ENCODE measurements at regions not wholly inside any gene's neighbourhood (a gene's known extent, or its start where the extent isn't known, plus 50 kb on each side); places are given as distances from the start of the nearest gene placed in this dataset.

DNA sequence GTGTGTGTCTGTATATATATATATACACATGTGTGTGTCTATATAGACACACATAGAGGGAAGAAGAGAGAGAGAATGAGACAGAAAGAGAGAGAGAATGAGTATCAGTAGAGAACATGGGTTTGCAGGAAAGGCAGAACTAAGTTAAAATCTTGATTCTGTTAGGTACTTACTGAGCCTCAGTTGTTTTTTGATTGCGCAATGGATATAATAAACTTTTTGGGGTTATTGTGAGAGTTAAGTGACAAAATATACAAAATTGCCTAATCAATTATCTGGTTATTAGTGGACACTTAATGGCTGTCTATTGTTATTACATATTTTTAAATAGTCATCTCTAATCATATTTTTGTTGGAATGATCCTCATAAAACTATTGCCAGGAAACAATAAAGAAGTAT lies 169.0 kb downstream of the ETNK1 start:
- CTCF ChIA-PET = no interaction called here

DNA sequence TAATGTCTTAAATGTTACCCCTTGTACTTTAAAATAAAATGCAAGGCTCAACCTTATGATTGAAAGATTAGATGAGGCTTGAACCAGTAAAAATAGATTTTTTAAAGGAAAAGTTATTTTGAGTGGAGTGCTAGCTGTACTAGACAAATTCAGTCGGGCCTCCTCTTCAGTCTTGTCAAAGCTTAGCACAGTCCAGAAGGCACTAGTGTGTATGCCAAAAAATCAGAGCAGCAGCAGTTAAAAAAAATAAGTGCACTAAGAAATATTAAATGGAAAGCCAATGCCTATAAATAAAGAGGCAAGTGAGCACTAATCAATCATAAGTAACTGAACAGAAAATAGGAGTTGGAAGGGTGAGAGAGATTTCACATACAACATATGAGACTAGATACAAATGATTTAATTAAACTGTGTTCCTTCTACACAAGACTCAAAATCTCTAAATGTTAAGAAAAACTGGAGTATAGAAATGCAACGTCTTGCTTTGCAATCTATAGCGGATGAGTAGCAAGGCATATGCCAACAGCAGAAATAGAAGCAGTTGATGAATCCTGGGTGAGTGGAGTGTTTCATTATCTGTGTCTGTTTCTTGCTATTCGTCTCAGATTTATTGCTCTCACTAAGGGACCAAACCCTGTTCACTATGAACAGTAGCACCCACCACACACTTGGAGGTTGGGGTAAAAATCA lies 172.1 kb downstream of the ETNK1 start:
- Mint-ChIP-seq H3K9me3 (no peaks in the 10 kb centered on the region), H3K36me3 (no peaks in the 10 kb centered on the region), H3K4me1 (no peaks in the 10 kb centered on the region), H3K27ac (no peak overlapping the region), H3K4me3 (no peak overlapping the region), H3K27me3 (peaks cover 4 to 7% of the 10 kb centered on the region in 2 donors)
- Histone ChIP-seq H3K4me3 (ENCODE audit: control insufficient read depth in 1 of 2, extremely low read depth in 1 of 2, low read length in 1 of 2) (no peak overlapping the region), H3K4me1 (ENCODE audit: control insufficient read depth in 1 of 2, extremely low read depth in 1 of 2, insufficient read depth in 2 of 2, low read length in 2 of 2) (no peaks in the 10 kb centered on the region), H3K27ac (ENCODE audit: low read length) (no peak overlapping the region), H3K9me3 (no peaks in the 10 kb centered on the region), H3K36me3 (ENCODE audit: control insufficient read depth in 2 of 2, extremely low read depth in 1 of 2, insufficient read depth in 1 of 2, low read length in 1 of 2) (no peaks in the 10 kb centered on the region), H3K27me3 (replicated peaks in 1 of 2; ENCODE audit: control insufficient read depth in 2 of 2, extremely low read depth in 1 of 2, insufficient read depth in 2 of 2, low read length in 1 of 2) (no peaks in the 10 kb centered on the region)
- no peak for ATAC-seq (replicated peaks in 1 of 4)
- DNase-seq = no peak
- CTCF ChIA-PET = no interaction called here
- POLR2A ChIA-PET = no interaction called here
- WGBS (ENCODE audit: insufficient coverage) = 100% methylated on average over 1 of the region's 4 CpGs

More for the DNA sequence above, 169.0 kb downstream of the ETNK1 start:
- POLR2A ChIA-PET = no interaction called here
- no peak for DNase-seq
- Histone ChIP-seq H3K4me3 (ENCODE audit: control insufficient read depth in 1 of 2, extremely low read depth in 1 of 2, low read length in 1 of 2) (no peak overlapping the region), H3K4me1 (ENCODE audit: control insufficient read depth in 1 of 2, extremely low read depth in 1 of 2, insufficient read depth in 2 of 2, low read length in 2 of 2) (no peaks in the 10 kb centered on the region), H3K27ac (ENCODE audit: low read length) (no peak overlapping the region), H3K27me3 (replicated peaks in 1 of 2; ENCODE audit: control insufficient read depth in 2 of 2, extremely low read depth in 1 of 2, insufficient read depth in 2 of 2, low read length in 1 of 2) (no peaks in the 10 kb centered on the region), H3K9me3 (no peaks in the 10 kb centered on the region), H3K36me3 (ENCODE audit: control insufficient read depth in 2 of 2, extremely low read depth in 1 of 2, insufficient read depth in 1 of 2, low read length in 1 of 2) (no peaks in the 10 kb centered on the region)
- no CpG with 5 or more reads among the region's 1 CpG for WGBS (ENCODE audit: insufficient coverage)
- H3K4me1 Mint-ChIP-seq = no peaks in the 10 kb centered on the region
- peaks cover 6 to 8% of the 10 kb centered on the region in 2 donors for H3K27me3 Mint-ChIP-seq
- H3K9me3 Mint-ChIP-seq = peaks cover 0 to 4% (median 0%) of the 10 kb centered on the region in 3 donors
- no peak overlapping the region for H3K4me3 Mint-ChIP-seq
- no peaks in the 10 kb centered on the region for H3K36me3 Mint-ChIP-seq
- no peak overlapping the region for H3K27ac Mint-ChIP-seq
- ATAC-seq (replicated peaks in 1 of 4) = no peak

DNA sequence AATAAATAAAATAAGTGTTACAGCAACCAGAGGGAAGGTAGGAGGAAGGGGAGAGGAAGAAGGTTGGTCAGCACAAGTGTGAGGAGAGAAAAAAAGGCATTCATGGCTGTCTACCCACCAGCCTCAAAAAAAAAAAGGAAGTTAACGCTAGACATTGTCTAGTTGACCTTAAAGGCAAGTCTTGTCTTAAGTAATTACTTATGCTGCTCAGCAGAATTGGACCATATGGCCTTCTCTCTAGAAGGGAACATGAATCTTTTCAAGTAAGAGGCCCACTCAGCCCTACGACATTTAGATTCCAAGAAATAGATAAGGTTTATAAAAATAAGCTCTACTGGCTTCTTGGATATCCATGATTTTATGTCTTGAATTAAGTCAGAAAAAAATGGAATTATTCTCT lies 172.7 kb downstream of the ETNK1 start:
- no peaks in the 10 kb centered on the region for H3K9me3 ChIP-seq
- no peak for DNase-seq
- POLR2A ChIA-PET = no interaction called here
- no peaks in the 10 kb centered on the region for H3K27me3 ChIP-seq (replicated peaks in 1 of 2; ENCODE audit: control insufficient read depth in 2 of 2, extremely low read depth in 1 of 2, insufficient read depth in 2 of 2, low read length in 1 of 2)
- no peaks in the 10 kb centered on the region for H3K9me3 Mint-ChIP-seq
- no peak overlapping the region for H3K4me3 Mint-ChIP-seq
- H3K4me1 Mint-ChIP-seq = no peaks in the 10 kb centered on the region
- no peaks in the 10 kb centered on the region for H3K4me1 ChIP-seq (ENCODE audit: control insufficient read depth in 1 of 2, extremely low read depth in 1 of 2, insufficient read depth in 2 of 2, low read length in 2 of 2)
- CTCF ChIA-PET = no interaction called here
- H3K36me3 ChIP-seq (ENCODE audit: control insufficient read depth in 2 of 2, extremely low read depth in 1 of 2, insufficient read depth in 1 of 2, low read length in 1 of 2) = no peaks in the 10 kb centered on the region
- H3K4me3 ChIP-seq (ENCODE audit: control insufficient read depth in 1 of 2, extremely low read depth in 1 of 2, low read length in 1 of 2) = no peak overlapping the region
- peaks cover 0 to 5% of the 10 kb centered on the region in 2 donors for H3K27me3 Mint-ChIP-seq
- H3K27ac ChIP-seq (ENCODE audit: low read length) = no peak overlapping the region
- H3K27ac Mint-ChIP-seq = no peak overlapping the region
- ATAC-seq (replicated peaks in 1 of 4) = no peak
- WGBS (ENCODE audit: insufficient coverage) = 0% methylated on average over 1 of the region's 2 CpGs
- no peaks in the 10 kb centered on the region for H3K36me3 Mint-ChIP-seq

DNA sequence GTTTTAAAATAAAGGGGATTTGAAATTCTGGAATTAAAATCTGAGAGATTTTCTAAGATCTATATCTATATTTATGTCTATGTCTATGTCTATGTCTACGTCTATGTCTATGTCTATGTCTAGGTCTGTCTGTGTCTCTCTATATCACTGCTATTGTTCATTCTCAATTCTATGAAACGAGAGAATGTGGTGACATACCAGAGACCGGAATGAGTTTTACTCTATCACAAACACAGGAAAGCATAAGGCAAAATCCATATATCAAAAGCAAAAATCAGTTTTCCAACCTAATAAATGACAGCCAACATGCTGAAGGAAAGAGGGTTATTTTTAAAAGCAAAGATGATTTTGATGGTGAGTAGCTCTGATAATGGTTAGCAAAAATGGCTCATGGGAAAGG lies 173.1 kb downstream of the ETNK1 start:
- DNase-seq = no peak
- H3K4me3 ChIP-seq (ENCODE audit: control insufficient read depth in 1 of 2, extremely low read depth in 1 of 2, low read length in 1 of 2) = no peak overlapping the region
- ChIA-PET POLR2A (no interaction called here), CTCF (no interaction called here)
- no peaks in the 10 kb centered on the region for H3K4me1 Mint-ChIP-seq
- no peaks in the 10 kb centered on the region for H3K4me1 ChIP-seq (ENCODE audit: control insufficient read depth in 1 of 2, extremely low read depth in 1 of 2, insufficient read depth in 2 of 2, low read length in 2 of 2)
- no peak overlapping the region for H3K27ac ChIP-seq (ENCODE audit: low read length)
- WGBS (ENCODE audit: insufficient coverage) = 80% methylated on average over 1 of the region's 3 CpGs
- H3K27ac Mint-ChIP-seq = no peak overlapping the region
- no peaks in the 10 kb centered on the region for H3K9me3 ChIP-seq
- H3K27me3 Mint-ChIP-seq = peaks cover 0 to 4% of the 10 kb centered on the region in 2 donors
- ATAC-seq (replicated peaks in 1 of 4) = no peak
- H3K9me3 Mint-ChIP-seq = no peaks in the 10 kb centered on the region
- no peak overlapping the region for H3K4me3 Mint-ChIP-seq
- no peaks in the 10 kb centered on the region for H3K36me3 Mint-ChIP-seq
- no peaks in the 10 kb centered on the region for H3K27me3 ChIP-seq (replicated peaks in 1 of 2; ENCODE audit: control insufficient read depth in 2 of 2, extremely low read depth in 1 of 2, insufficient read depth in 2 of 2, low read length in 1 of 2)
- no peaks in the 10 kb centered on the region for H3K36me3 ChIP-seq (ENCODE audit: control insufficient read depth in 2 of 2, extremely low read depth in 1 of 2, insufficient read depth in 1 of 2, low read length in 1 of 2)

DNA sequence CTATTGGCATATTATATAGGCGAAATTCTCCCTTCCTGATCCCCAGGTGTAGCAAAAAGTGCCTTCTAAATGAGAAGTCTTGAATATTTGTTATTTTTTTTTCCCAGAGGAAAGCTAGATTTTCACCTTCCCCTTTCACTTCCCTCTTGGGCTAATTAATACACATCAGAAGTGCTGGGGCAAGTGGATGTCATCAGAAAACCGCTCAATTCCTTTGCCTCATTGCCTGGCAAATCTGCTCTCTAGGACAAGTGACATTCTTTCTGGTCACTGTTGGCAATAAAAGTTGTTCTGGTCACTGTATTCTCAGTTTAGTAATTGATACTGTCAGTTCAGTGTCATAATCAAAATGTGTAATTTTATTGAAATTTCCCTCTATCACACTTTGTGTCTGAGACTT lies 174.5 kb downstream of the ETNK1 start:
- no CpG with 5 or more reads among the region's 2 CpGs for WGBS (ENCODE audit: insufficient coverage)
- Histone ChIP-seq H3K27me3 (replicated peaks in 1 of 2; ENCODE audit: control insufficient read depth in 2 of 2, extremely low read depth in 1 of 2, insufficient read depth in 2 of 2, low read length in 1 of 2) (peaks cover 0 to 3% of the 10 kb centered on the region in 2 experiments), H3K4me1 (ENCODE audit: control insufficient read depth in 1 of 2, extremely low read depth in 1 of 2, insufficient read depth in 2 of 2, low read length in 2 of 2) (no peaks in the 10 kb centered on the region), H3K9me3 (no peaks in the 10 kb centered on the region), H3K4me3 (ENCODE audit: control insufficient read depth in 1 of 2, extremely low read depth in 1 of 2, low read length in 1 of 2) (no peak overlapping the region), H3K36me3 (ENCODE audit: control insufficient read depth in 2 of 2, extremely low read depth in 1 of 2, insufficient read depth in 1 of 2, low read length in 1 of 2) (no peaks in the 10 kb centered on the region), H3K27ac (ENCODE audit: low read length) (no peak overlapping the region)
- ChIA-PET POLR2A (no interaction called here), CTCF (no interaction called here)
- Mint-ChIP-seq H3K9me3 (no peaks in the 10 kb centered on the region), H3K4me1 (no peaks in the 10 kb centered on the region), H3K4me3 (no peak overlapping the region), H3K27ac (no peak overlapping the region), H3K36me3 (no peaks in the 10 kb centered on the region), H3K27me3 (peaks cover 0 to 2% of the 10 kb centered on the region in 2 donors)
- no peak for DNase-seq
- no peak for ATAC-seq (replicated peaks in 1 of 4)

DNA sequence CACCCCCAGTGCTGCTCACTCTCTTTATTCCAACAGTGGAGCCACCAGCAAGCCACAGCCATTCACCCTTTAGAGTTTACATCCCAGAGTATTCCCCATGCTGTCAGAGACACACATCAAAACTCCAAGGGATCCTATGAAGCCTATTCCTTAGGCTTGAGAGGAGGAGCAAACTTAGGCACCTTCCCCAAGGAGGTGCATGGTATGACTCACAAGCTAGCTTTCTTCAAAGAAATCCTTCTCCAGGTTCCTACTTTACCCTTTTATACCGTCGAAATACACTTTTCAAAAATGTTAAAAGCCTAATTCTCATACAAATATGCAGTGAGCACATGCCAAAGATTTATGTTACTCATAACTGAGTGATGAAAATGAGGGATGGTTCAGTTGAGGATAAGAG lies 175.4 kb downstream of the ETNK1 start:
- Mint-ChIP-seq H3K36me3 (no peaks in the 10 kb centered on the region), H3K27me3 (peaks cover 0 to 2% of the 10 kb centered on the region in 2 donors), H3K27ac (no peak overlapping the region), H3K9me3 (no peaks in the 10 kb centered on the region), H3K4me1 (no peaks in the 10 kb centered on the region), H3K4me3 (no peak overlapping the region)
- no peak for ATAC-seq (replicated peaks in 1 of 4)
- no peaks in the 10 kb centered on the region for H3K4me1 ChIP-seq (ENCODE audit: control insufficient read depth in 1 of 2, extremely low read depth in 1 of 2, insufficient read depth in 2 of 2, low read length in 2 of 2)
- CTCF ChIA-PET = no interaction called here
- H3K36me3 ChIP-seq (ENCODE audit: control insufficient read depth in 2 of 2, extremely low read depth in 1 of 2, insufficient read depth in 1 of 2, low read length in 1 of 2) = no peaks in the 10 kb centered on the region
- no peak for DNase-seq
- no peaks in the 10 kb centered on the region for H3K9me3 ChIP-seq
- POLR2A ChIA-PET = no interaction called here
- no peak overlapping the region for H3K4me3 ChIP-seq (ENCODE audit: control insufficient read depth in 1 of 2, extremely low read depth in 1 of 2, low read length in 1 of 2)
- H3K27me3 ChIP-seq (replicated peaks in 1 of 2; ENCODE audit: control insufficient read depth in 2 of 2, extremely low read depth in 1 of 2, insufficient read depth in 2 of 2, low read length in 1 of 2) = peaks cover 0 to 3% of the 10 kb centered on the region in 2 experiments
- WGBS (ENCODE audit: insufficient coverage) = no CpG with 5 or more reads among the region's 2 CpGs
- H3K27ac ChIP-seq (ENCODE audit: low read length) = no peak overlapping the region

Measured in T-cell (primary cell).